Neural cell (in vitro differentiated cells): ENCODE measurements at regions not wholly inside any gene's neighbourhood (a gene's known extent, or its start where the extent isn't known, plus 50 kb on each side); places are given as distances from the start of the nearest gene placed in this dataset.

Experiments used
- CTCF ChIP-seq: fragments of 450-650 bp; IDR thresholded peaks from 2 replicates; pipeline ENCODE4 v1.5.1; 2014; ENCODE audit warnings: antibody characterized with exemption, mild to moderate bottlenecking, moderate library complexity; ENCODE audit not compliant: poor library complexity, severe bottlenecking
- EP300 ChIP-seq: fragments of 450-650 bp; conservative IDR thresholded peaks from 2 replicates; pipeline ENCODE4 v1.6.1; 2014; ENCODE audit warnings: antibody characterized with exemption, mild to moderate bottlenecking, moderate library complexity; ENCODE audit not compliant: poor library complexity, severe bottlenecking
- EZH2 ChIP-seq: fragments of 200-600, 300-800 bp; shearing (Covaris generic), sonication (generic); IDR thresholded peaks from 2 replicates; pipeline ENCODE4 v1.6.1; 2014; ENCODE audit warnings: antibody characterized with exemption, low read length, borderline replicate concordance, mild to moderate bottlenecking; ENCODE audit not compliant: insufficient read depth, poor library complexity, severe bottlenecking
- MXI1 ChIP-seq: fragments of 450-650 bp; conservative IDR thresholded peaks from 2 replicates; pipeline ENCODE4 v1.6.1; 2014; ENCODE audit warnings: antibody characterized with exemption, mild to moderate bottlenecking; ENCODE audit not compliant: poor library complexity, severe bottlenecking
- POLR2AphosphoS5 ChIP-seq: IDR thresholded peaks from 2 replicates; pipeline ENCODE4 v1.6.1; 2012
- RAD21 ChIP-seq: fragments of 450-650 bp; conservative IDR thresholded peaks from 2 replicates; pipeline ENCODE4 v1.6.1; 2014; ENCODE audit warnings: antibody characterized with exemption, mild to moderate bottlenecking, moderate library complexity
- REST ChIP-seq: IDR thresholded peaks from 2 replicates; pipeline ENCODE4 v1.6.1; 2012; ENCODE audit warnings: borderline replicate concordance
- SMC3 ChIP-seq: fragments of 450-650 bp; conservative IDR thresholded peaks from 2 replicates; pipeline ENCODE4 v1.6.1; 2014; ENCODE audit warnings: antibody characterized with exemption, mild to moderate bottlenecking, moderate library complexity; ENCODE audit not compliant: poor library complexity
- TAF1 ChIP-seq: IDR thresholded peaks from 2 replicates; pipeline ENCODE4 v1.6.1; 2012; ENCODE audit warnings: low read depth

GRCh38 chr3:82807781-82808180 is 1046.3 kb upstream of the GBE1 start:
- TF ChIP-seq CTCF (no peak), POLR2AphosphoS5 (no peak), REST (no peak), EZH2 (no peak), SMC3 (no peak), TAF1 (no peak), MXI1 (no peak), EP300 (no peak), RAD21 (no peak)
